WTC11 (cell line): ENCODE measurements at regions not wholly inside any gene's neighbourhood (a gene's known extent, or its start where the extent isn't known, plus 50 kb on each side); places are given as distances from the start of the nearest gene placed in this dataset.

ENCODE experiments used
- NR2C2 ChIP-seq: sonication (generic); formaldehyde crosslinking; IDR thresholded peaks from 2 replicates; pipeline ENCODE4 v1.8.0; 2022; ENCODE audit warnings: mild to moderate bottlenecking, missing genetic modification reagents
- TCF7 ChIP-seq: sonication (generic); formaldehyde crosslinking; IDR thresholded peaks from 2 replicates; pipeline ENCODE4 v1.8.0; 2022; ENCODE audit warnings: mild to moderate bottlenecking, low read depth, missing genetic modification reagents, moderate library complexity
- TF ChIP-seq, protein P1 (sequence below): fragments of 200-600 bp; IDR thresholded peaks from 2 replicates; pipeline ENCODE4 v1.8.0; 2022; ENCODE audit warnings: antibody characterized with exemption
- TF ChIP-seq, protein P2 (sequence below): sonication (generic); formaldehyde crosslinking; IDR thresholded peaks from 2 replicates; pipeline ENCODE4 v1.8.0; 2022; ENCODE audit warnings: mild to moderate bottlenecking, missing genetic modification reagents
- TF ChIP-seq, protein P3 (sequence below): sonication (generic); formaldehyde crosslinking; IDR thresholded peaks from 2 replicates; pipeline ENCODE4 v1.8.0; 2023; ENCODE audit warnings: missing genetic modification reagents, mild to moderate bottlenecking, borderline replicate concordance
- TF ChIP-seq, protein P4 (sequence below): sonication (generic); formaldehyde crosslinking; IDR thresholded peaks from 2 replicates; pipeline ENCODE4 v1.8.1; 2022; ENCODE audit warnings: missing genetic modification reagents, borderline replicate concordance

DNA sequence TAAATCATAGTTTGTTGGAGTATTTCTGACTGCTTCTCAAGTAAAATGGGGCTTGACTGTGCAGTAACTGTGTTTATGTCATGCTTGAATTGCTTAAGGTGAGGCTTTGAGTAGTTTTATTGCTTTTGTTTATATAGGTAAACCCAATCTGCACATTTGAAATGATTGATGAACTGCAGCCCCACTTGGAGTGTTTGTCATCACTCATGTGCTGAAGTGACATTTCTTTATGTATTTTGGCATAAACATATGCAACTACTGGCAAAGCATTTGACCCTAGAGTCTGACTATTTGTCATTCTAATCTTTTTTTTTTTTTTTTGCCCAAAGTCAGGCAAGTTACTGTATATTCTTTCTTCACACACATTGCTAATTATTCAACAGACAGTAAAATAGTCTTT, 491.4 kb upstream of the POU3F2 start:
- TF ChIP-seq, protein P1, sequence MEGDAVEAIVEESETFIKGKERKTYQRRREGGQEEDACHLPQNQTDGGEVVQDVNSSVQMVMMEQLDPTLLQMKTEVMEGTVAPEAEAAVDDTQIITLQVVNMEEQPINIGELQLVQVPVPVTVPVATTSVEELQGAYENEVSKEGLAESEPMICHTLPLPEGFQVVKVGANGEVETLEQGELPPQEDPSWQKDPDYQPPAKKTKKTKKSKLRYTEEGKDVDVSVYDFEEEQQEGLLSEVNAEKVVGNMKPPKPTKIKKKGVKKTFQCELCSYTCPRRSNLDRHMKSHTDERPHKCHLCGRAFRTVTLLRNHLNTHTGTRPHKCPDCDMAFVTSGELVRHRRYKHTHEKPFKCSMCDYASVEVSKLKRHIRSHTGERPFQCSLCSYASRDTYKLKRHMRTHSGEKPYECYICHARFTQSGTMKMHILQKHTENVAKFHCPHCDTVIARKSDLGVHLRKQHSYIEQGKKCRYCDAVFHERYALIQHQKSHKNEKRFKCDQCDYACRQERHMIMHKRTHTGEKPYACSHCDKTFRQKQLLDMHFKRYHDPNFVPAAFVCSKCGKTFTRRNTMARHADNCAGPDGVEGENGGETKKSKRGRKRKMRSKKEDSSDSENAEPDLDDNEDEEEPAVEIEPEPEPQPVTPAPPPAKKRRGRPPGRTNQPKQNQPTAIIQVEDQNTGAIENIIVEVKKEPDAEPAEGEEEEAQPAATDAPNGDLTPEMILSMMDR, result no peak
- TF ChIP-seq, protein P2, sequence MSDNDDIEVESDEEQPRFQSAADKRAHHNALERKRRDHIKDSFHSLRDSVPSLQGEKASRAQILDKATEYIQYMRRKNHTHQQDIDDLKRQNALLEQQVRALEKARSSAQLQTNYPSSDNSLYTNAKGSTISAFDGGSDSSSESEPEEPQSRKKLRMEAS (CRISPR knock-in tag), result no peak
- TF ChIP-seq NR2C2 (CRISPR knock-in tag), result no peak
- TF ChIP-seq, protein P3, sequence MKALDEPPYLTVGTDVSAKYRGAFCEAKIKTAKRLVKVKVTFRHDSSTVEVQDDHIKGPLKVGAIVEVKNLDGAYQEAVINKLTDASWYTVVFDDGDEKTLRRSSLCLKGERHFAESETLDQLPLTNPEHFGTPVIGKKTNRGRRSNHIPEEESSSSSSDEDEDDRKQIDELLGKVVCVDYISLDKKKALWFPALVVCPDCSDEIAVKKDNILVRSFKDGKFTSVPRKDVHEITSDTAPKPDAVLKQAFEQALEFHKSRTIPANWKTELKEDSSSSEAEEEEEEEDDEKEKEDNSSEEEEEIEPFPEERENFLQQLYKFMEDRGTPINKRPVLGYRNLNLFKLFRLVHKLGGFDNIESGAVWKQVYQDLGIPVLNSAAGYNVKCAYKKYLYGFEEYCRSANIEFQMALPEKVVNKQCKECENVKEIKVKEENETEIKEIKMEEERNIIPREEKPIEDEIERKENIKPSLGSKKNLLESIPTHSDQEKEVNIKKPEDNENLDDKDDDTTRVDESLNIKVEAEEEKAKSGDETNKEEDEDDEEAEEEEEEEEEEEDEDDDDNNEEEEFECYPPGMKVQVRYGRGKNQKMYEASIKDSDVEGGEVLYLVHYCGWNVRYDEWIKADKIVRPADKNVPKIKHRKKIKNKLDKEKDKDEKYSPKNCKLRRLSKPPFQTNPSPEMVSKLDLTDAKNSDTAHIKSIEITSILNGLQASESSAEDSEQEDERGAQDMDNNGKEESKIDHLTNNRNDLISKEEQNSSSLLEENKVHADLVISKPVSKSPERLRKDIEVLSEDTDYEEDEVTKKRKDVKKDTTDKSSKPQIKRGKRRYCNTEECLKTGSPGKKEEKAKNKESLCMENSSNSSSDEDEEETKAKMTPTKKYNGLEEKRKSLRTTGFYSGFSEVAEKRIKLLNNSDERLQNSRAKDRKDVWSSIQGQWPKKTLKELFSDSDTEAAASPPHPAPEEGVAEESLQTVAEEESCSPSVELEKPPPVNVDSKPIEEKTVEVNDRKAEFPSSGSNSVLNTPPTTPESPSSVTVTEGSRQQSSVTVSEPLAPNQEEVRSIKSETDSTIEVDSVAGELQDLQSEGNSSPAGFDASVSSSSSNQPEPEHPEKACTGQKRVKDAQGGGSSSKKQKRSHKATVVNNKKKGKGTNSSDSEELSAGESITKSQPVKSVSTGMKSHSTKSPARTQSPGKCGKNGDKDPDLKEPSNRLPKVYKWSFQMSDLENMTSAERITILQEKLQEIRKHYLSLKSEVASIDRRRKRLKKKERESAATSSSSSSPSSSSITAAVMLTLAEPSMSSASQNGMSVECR (CRISPR knock-in tag), result no peak
- TF ChIP-seq, protein P4, sequence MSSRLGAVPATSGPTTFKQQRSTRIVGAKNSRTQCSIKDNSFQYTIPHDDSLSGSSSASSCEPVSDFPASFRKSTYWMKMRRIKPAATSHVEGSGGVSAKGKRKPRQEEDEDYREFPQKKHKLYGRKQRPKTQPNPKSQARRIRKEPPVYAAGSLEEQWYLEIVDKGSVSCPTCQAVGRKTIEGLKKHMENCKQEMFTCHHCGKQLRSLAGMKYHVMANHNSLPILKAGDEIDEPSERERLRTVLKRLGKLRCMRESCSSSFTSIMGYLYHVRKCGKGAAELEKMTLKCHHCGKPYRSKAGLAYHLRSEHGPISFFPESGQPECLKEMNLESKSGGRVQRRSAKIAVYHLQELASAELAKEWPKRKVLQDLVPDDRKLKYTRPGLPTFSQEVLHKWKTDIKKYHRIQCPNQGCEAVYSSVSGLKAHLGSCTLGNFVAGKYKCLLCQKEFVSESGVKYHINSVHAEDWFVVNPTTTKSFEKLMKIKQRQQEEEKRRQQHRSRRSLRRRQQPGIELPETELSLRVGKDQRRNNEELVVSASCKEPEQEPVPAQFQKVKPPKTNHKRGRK, result no peak
- no peak for TF ChIP-seq TCF7 (CRISPR knock-in tag)
